Astrocyte (in vitro differentiated cells and primary cell): ENCODE measurements at regions not wholly inside any gene's neighbourhood (a gene's known extent, or its start where the extent isn't known, plus 50 kb on each side); places are given as distances from the start of the nearest gene placed in this dataset.

Source experiments
- DNase-seq: peaks from one replicate; pipeline ENCODE4 v3.0.0-alpha.2; 2010; ENCODE audit warnings: low read depth
- FAIRE-seq: peaks from 2 replicates; lab custom pipeline; 2011; peaks lifted over from hg19 to GRCh38; lab: Jason Lieb, UNC
- H2AFZ ChIP-seq: 2 replicates; pipeline ENCODE4 v1.6.0; 2012; ENCODE audit warnings: low read depth, low read length, inconsistent platforms
- H3K27ac ChIP-seq: 2 replicates; pipeline ENCODE4 v1.5.1; 2011; ENCODE audit warnings: low read depth, low read length, inconsistent platforms
- H3K27me3 ChIP-seq: 2 replicates; pipeline ENCODE4 v1.6.0; 2011; ENCODE audit warnings: low read length, inconsistent platforms; ENCODE audit not compliant: insufficient read depth
- H3K36me3 ChIP-seq: 2 replicates; pipeline ENCODE4 v1.5.1; 2011; ENCODE audit warnings: low read length, inconsistent platforms; ENCODE audit not compliant: insufficient read depth
- H3K4me1 ChIP-seq: 2 replicates; pipeline ENCODE4 v1.5.1; 2011; ENCODE audit warnings: low read length, inconsistent platforms; ENCODE audit not compliant: insufficient read depth
- H3K4me2 ChIP-seq: 2 replicates; pipeline ENCODE4 v1.6.0; 2012; ENCODE audit warnings: low read length, inconsistent platforms
- H3K4me3 ChIP-seq: 2 replicates; pipeline ENCODE4 v1.5.1; 2011; ENCODE audit warnings: low read depth, mild to moderate bottlenecking, low read length, inconsistent platforms; ENCODE audit not compliant: insufficient read depth
- H3K79me2 ChIP-seq: 2 replicates; pipeline ENCODE4 v1.6.0; 2012; ENCODE audit warnings: mild to moderate bottlenecking, low read length, inconsistent platforms; ENCODE audit not compliant: insufficient read depth
- H3K9ac ChIP-seq: 2 replicates; pipeline ENCODE4 v1.6.0; 2012; ENCODE audit warnings: mild to moderate bottlenecking, low read length, inconsistent platforms
- H3K9me3 ChIP-seq: 2 replicates; pipeline ENCODE4 v1.5.1; 2012; ENCODE audit warnings: low read depth, mild to moderate bottlenecking, low read length, inconsistent platforms; ENCODE audit not compliant: insufficient read depth
- H4K20me1 ChIP-seq: 2 replicates; pipeline ENCODE4 v1.6.0; 2012; ENCODE audit warnings: low read length, inconsistent platforms; ENCODE audit not compliant: insufficient read depth
- H3K27ac Mint-ChIP-seq: one replicate; pipeline ENCODE4 v1.8.0; 2021; ENCODE audit warnings: mild to moderate bottlenecking, mixed read lengths; ENCODE audit not compliant: unreplicated experiment
- H3K27me3 Mint-ChIP-seq: one replicate; pipeline ENCODE4 v1.8.0; 2021; ENCODE audit warnings: low read depth, mixed read lengths; ENCODE audit not compliant: unreplicated experiment
- H3K36me3 Mint-ChIP-seq: one replicate; pipeline ENCODE4 v1.8.0; 2021; ENCODE audit warnings: low read depth, mixed read lengths; ENCODE audit not compliant: unreplicated experiment
- H3K4me1 Mint-ChIP-seq: one replicate; pipeline ENCODE4 v1.8.0; 2021; ENCODE audit warnings: low read depth, mixed read lengths; ENCODE audit not compliant: unreplicated experiment
- H3K4me3 Mint-ChIP-seq: one replicate; pipeline ENCODE4 v1.8.0; 2021; ENCODE audit warnings: mild to moderate bottlenecking, moderate library complexity, mixed read lengths; ENCODE audit not compliant: unreplicated experiment
- H3K9me3 Mint-ChIP-seq: one replicate; pipeline ENCODE4 v1.8.0; 2021; ENCODE audit warnings: mild to moderate bottlenecking, mixed read lengths; ENCODE audit not compliant: unreplicated experiment
- CTCF ChIP-seq: IDR thresholded peaks from 2 replicates; pipeline ENCODE4 v1.5.1; 2011; ENCODE audit warnings: low read depth, mild to moderate bottlenecking, inconsistent platforms, low read length, moderate library complexity; ENCODE audit not compliant: insufficient read depth
- EZH2 ChIP-seq: IDR thresholded peaks from 2 replicates; pipeline ENCODE4 v1.6.1; 2012; ENCODE audit warnings: mild to moderate bottlenecking, low read length, inconsistent platforms; ENCODE audit not compliant: insufficient read depth

GRCh38 chr2:10992023-10992791 is 80.5 kb downstream of the KCNF1 start:
- H3K36me3 ChIP-seq = no peaks in the 10 kb centered on the region
- H3K4me3 ChIP-seq = no peak overlapping the region
- Mint-ChIP-seq H3K4me1 (peaks cover 5% of the 10 kb centered on the region), H3K36me3 (no peaks in the 10 kb centered on the region), H3K27ac (no peak overlapping the region), H3K9me3 (peaks cover 2% of the 10 kb centered on the region), H3K27me3 (peaks cover 6% of the 10 kb centered on the region), H3K4me3 (no peak overlapping the region)
- H3K9ac ChIP-seq = no peak overlapping the region
- H4K20me1 ChIP-seq = no peaks in the 10 kb centered on the region
- no peak for TF ChIP-seq CTCF
- TF ChIP-seq EZH2 = no peak
- DNase-seq = no peak
- H3K9me3 ChIP-seq = no peaks in the 10 kb centered on the region
- no peak for FAIRE-seq
- no peak overlapping the region for H3K4me2 ChIP-seq
- H3K4me1 ChIP-seq = peaks cover 6% of the 10 kb centered on the region
- no peaks in the 10 kb centered on the region for H3K27me3 ChIP-seq
- no peaks in the 10 kb centered on the region for H3K79me2 ChIP-seq
- H2AFZ ChIP-seq = no peak overlapping the region
- no peak overlapping the region for H3K27ac ChIP-seq

GRCh38 chr2:10993001-10993481 is 81.3 kb downstream of the KCNF1 start:
- Mint-ChIP-seq H3K36me3 (no peaks in the 10 kb centered on the region), H3K9me3 (peaks cover 2% of the 10 kb centered on the region), H3K27ac (no peak overlapping the region), H3K4me1 (peaks cover 5% of the 10 kb centered on the region), H3K27me3 (peaks cover 6% of the 10 kb centered on the region), H3K4me3 (no peak overlapping the region)
- Histone ChIP-seq H2AFZ (no peak overlapping the region), H3K36me3 (no peaks in the 10 kb centered on the region), H3K9ac (no peak overlapping the region), H3K4me2 (peak overlapping the region; percentile 11), H3K9me3 (no peaks in the 10 kb centered on the region), H3K27me3 (no peaks in the 10 kb centered on the region), H3K4me1 (peaks cover 6% of the 10 kb centered on the region), H3K79me2 (no peaks in the 10 kb centered on the region), H3K4me3 (no peak overlapping the region), H3K27ac (no peak overlapping the region), H4K20me1 (no peaks in the 10 kb centered on the region)
- no peak for TF ChIP-seq EZH2
- TF ChIP-seq CTCF = no peak
- DNase-seq = peak; percentile 51
- peak; percentile 37 for FAIRE-seq

GRCh38 chr2:10995366-10995970 is 83.7 kb downstream of the KCNF1 start:
- Mint-ChIP-seq H3K36me3 (no peaks in the 10 kb centered on the region), H3K4me3 (no peak overlapping the region), H3K27ac (no peak overlapping the region), H3K27me3 (no peaks in the 10 kb centered on the region), H3K4me1 (peaks cover 5% of the 10 kb centered on the region), H3K9me3 (no peaks in the 10 kb centered on the region)
- peaks cover 6% of the 10 kb centered on the region for H3K4me1 ChIP-seq
- no peak overlapping the region for H3K4me3 ChIP-seq
- H3K36me3 ChIP-seq = no peaks in the 10 kb centered on the region
- TF ChIP-seq CTCF (no peak), EZH2 (no peak)
- H3K9me3 ChIP-seq = no peaks in the 10 kb centered on the region
- no peak overlapping the region for H2AFZ ChIP-seq
- no peak overlapping the region for H3K27ac ChIP-seq
- H3K79me2 ChIP-seq = no peaks in the 10 kb centered on the region
- no peaks in the 10 kb centered on the region for H3K27me3 ChIP-seq
- H3K9ac ChIP-seq = no peak overlapping the region
- H3K4me2 ChIP-seq = no peak overlapping the region
- no peaks in the 10 kb centered on the region for H4K20me1 ChIP-seq
- FAIRE-seq (no peak), DNase-seq (no peak)
